IPS-NIHi11 (cell line): ENCODE measurements at regions not wholly inside any gene's neighbourhood (a gene's known extent, or its start where the extent isn't known, plus 50 kb on each side); places are given as distances from the start of the nearest gene placed in this dataset.
A peak's percentile ranks its signal among the peaks of the same experiment; 100 is the strongest.

ENCODE experiments used
- DNase-seq: peaks from one replicate; pipeline ENCODE4 v3.0.0; 2012; ENCODE audit warnings: mixed read lengths, low spot score

GRCh38 chr2:181190711-181191110, 210.3 kb downstream of the UBE2E3 start:
- DNase-seq, result no peak

DNA sequence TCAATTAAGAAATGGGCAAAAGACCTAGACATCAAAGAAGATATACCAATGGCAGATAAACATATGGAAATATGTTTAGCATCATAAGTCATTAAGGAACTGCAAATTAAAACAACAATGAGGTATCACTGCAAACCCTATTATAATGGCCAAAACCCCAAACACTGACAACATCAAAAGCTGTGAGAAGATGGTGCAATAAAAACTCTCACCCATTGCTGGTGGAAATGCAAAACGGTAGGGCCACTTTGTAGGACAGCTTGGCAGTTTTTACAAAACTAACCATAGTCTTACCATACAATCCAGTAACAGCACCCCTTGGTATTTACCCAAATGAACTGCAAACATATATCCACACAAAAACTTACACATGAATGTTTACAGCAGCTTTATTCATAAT, 213.1 kb downstream of the UBE2E3 start:
- no peak for DNase-seq

DNA sequence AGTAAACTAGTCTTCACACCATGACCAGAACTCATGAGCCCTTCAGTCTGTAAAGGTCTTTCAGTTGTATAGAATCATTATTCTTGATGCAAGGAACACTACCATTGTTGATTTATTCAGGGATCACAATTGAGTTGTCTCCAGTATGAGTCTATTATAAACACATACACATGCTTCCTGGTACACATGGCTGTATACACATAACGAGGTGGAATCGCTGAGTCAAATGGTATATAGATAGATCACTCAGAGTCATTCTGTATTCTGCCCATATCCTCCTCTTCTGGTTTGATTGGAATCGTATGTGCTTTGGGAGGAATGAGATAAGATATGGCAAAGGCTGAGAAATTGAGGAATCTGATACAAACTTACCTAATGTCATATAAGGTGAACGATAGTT, 216.0 kb downstream of the UBE2E3 start:
- no peak for DNase-seq

GRCh38 chr2:181197140-181197760, 216.8 kb downstream of the UBE2E3 start:
- no peak for DNase-seq

GRCh38 chr2:181198183-181198864, 217.9 kb downstream of the UBE2E3 start:
- DNase-seq, result no peak

- no peak for DNase-seq
Observed at GRCh38 chr2:181203412-181203811, 223.0 kb downstream of the UBE2E3 start.

DNA sequence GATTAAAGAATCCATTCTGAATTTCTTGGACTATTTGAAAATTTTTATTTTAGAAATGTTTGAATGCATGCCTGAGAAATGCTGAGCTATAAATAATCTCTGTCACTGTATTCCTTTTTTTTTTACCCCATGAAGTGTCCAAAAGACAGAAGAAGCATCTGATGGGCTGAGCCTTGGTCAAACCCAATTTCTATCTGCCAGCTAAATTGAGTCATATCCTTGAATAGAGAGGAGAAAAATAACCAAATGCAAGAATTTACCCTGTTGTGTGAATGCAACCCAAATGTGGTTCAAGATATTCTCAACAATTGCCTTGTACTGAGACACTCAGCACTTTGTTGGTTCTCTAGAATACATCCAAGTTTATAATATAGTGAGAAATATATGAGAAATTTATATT, 223.5 kb downstream of the UBE2E3 start:
- no peak for DNase-seq

- no peak for DNase-seq
Observed at GRCh38 chr2:181218401-181218821, 238.0 kb downstream of the UBE2E3 start.

GRCh38 chr2:181223234-181223633, 234.0 kb upstream of the ITGA4 start:
- DNase-seq, result no peak

DNA sequence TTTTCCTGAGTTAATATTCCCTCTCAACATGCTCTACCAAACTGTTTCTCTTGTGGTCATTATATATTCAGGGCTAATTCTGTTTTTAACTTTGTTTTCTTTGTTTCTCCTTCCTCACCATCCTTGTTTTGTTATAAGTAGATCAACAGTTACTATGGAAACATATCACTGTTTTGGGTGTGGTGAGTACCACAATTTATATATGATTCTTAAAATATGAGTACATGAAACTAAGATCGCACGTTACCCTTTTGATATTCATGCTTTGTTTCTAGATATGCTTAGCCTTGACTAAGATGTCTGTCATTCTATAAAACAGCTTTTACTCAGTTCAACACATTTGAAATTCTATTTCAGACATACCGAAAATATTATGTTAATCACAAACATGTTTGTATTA, 232.3 kb upstream of the ITGA4 start:
- DNase-seq, result no peak

- DNase-seq, result no peak
Observed at GRCh38 chr2:181228661-181229060, 228.5 kb upstream of the ITGA4 start.

DNA sequence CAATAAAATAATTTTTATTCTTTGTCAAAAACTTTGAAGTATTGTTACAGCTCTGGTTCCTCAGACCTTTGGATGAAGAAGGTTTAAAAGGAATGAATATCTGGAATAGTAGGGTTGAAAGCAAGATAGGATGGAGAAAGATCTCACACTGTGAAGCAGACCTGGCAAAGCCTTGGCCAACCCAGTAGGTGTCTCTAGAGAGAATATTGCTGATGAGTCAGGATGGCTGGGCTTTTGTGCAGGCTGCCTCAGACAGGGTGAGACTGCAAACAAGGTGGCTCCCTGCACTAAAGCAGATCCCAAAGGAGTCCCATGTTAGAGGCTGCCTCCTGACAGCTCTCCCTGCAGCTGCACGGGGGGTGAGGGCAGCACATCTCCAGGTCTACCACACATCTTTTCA, 226.0 kb upstream of the ITGA4 start:
- DNase-seq, result peak; percentile 17

GRCh38 chr2:181231886-181232621, 225.1 kb upstream of the ITGA4 start:
- DNase-seq, result no peak

GRCh38 chr2:181234487-181234891, 222.7 kb upstream of the ITGA4 start:
- no peak for DNase-seq

DNA sequence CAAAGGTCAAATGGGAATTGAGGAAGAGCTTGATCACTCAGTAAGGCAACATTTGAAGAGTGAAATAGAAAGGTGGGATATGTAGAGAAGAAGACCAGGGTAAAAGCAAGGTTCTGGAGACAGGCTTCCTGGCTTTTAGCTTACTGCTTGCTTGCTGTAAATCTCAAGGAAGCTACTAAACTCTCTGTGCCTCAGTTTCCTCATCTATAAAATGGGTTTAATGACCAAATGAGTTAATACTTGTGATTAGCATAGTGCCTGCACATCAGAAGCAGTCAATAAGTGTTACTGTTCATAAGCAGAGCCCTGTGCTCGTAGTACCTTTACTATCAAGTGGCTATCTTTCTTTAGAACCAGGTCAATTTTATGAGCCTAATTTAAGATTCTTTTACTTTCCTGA, 222.2 kb upstream of the ITGA4 start:
- DNase-seq, result no peak

DNA sequence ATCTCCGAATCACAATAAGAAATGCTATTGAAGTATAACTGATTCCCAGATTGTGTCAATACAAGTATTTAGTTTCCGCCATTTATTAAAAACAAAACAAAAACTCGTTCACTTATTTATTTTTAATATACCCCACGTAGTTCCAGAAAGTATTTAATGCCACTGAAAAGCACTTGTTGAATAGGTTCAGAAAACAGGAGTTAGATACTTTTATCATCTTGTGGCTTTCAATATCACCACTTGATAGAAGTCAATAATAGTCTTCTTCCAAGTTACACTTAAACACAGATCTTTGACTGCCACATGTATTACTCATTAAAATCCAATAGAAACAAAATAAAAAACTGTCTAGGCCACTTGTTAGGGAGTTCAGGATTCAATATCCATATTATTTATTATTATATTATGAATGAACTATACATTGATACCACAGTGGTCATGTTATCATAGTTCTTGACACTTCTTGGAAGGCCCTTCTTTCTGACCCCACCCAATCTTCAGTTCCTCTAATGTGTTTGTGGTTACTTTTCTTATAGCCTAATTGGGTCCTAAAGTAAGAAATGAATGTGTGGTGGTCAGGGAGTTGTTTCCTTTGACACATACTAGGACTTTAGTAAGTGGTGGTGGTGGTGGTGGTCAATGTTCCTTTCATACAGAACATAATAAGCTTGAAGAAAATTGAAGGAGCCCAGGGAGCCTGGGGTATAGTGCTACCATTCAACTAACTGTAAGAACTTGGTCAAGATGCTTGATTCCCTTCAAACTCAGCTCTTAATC, 221.3 kb upstream of the ITGA4 start:
- no peak for DNase-seq

GRCh38 chr2:181239201-181239799, 217.9 kb upstream of the ITGA4 start:
- peak; percentile 23 for DNase-seq

DNA sequence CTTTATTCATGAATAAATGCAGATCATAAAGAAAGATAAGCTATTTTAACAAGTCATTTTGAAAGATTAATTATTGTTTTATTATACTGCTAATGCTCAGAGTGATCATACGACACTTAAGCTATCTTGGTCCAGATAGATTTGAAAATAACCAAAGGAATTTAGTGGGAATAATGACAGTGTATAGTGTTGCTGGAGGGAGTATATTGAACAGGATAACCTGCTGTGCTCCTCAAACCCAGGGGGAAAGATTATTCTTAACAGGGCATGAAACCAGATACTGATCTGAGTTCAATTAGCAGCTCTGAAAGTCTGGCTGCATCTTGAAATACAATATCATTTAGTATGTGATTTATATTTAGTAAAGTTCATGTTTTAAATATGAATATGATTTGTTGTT, 216.3 kb upstream of the ITGA4 start:
- DNase-seq, result no peak

- DNase-seq, result no peak
Observed at GRCh38 chr2:181241366-181241765, 215.8 kb upstream of the ITGA4 start.

- no peak for DNase-seq
Observed at GRCh38 chr2:181241797-181242196, 215.4 kb upstream of the ITGA4 start.

GRCh38 chr2:181242262-181242661, 214.9 kb upstream of the ITGA4 start:
- no peak for DNase-seq

- no peak for DNase-seq
Observed at GRCh38 chr2:181243319-181243718, 213.9 kb upstream of the ITGA4 start.
